Neuronal stem cell (in vitro differentiated cells): ENCODE measurements at regions not wholly inside any gene's neighbourhood (a gene's known extent, or its start where the extent isn't known, plus 50 kb on each side); places are given as distances from the start of the nearest gene placed in this dataset.

Experiments
- DNase-seq: peaks from one replicate; pipeline ENCODE4 v3.0.0-alpha.2; 2013; ENCODE audit warnings: low spot score
- H2AFZ ChIP-seq: one replicate; pipeline ENCODE4 v1.6.1; 2013; ENCODE audit warnings: mild to moderate bottlenecking, low read length, inconsistent platforms
- H2AK5ac ChIP-seq: 2 replicates; pipeline ENCODE4 v1.6.1; 2013; ENCODE audit warnings: low read depth, mild to moderate bottlenecking, inconsistent platforms, low read length, moderate library complexity, mixed read lengths
- H2BK120ac ChIP-seq: 2 replicates; pipeline ENCODE4 v1.6.1; 2013; ENCODE audit warnings: low read depth, mild to moderate bottlenecking, inconsistent platforms, low read length, moderate library complexity, mixed read lengths
- H2BK12ac ChIP-seq: one replicate; pipeline ENCODE4 v1.6.1; 2013; ENCODE audit warnings: low read length, inconsistent platforms
- H2BK15ac ChIP-seq: 2 replicates; pipeline ENCODE4 v1.6.1; 2013; ENCODE audit warnings: mild to moderate bottlenecking, low read length, inconsistent platforms, mixed read lengths
- H2BK5ac ChIP-seq: one replicate; pipeline ENCODE4 v1.6.1; 2013; ENCODE audit warnings: inconsistent platforms, mild to moderate bottlenecking, low read length, moderate library complexity
- H3K14ac ChIP-seq: one replicate; pipeline ENCODE4 v1.6.1; 2013; ENCODE audit warnings: low read length, inconsistent platforms
- H3K18ac ChIP-seq: 2 replicates; pipeline ENCODE4 v1.6.1; 2013; ENCODE audit warnings: low read length, inconsistent platforms
- H3K23ac ChIP-seq: 2 replicates; pipeline ENCODE4 v1.6.1; 2013; ENCODE audit warnings: low read depth, mild to moderate bottlenecking, mixed read lengths, low read length, inconsistent platforms; ENCODE audit not compliant: poor library complexity
- H3K27ac ChIP-seq: replicated peaks from 3 replicates; pipeline ENCODE4 v1.5.1; 2013; ENCODE audit warnings: low read length, inconsistent platforms
- H3K27me3 ChIP-seq, 3 experiments: 2 replicates each; pipeline ENCODE4 v1.6.1; 2013; ENCODE audit warnings: low read length in 3 of 3, mild to moderate bottlenecking in 2 of 3, inconsistent platforms in 1 of 3, low read depth in 1 of 3, mixed read lengths in 1 of 3, moderate library complexity in 1 of 3; ENCODE audit not compliant: control insufficient read depth in 3 of 3, insufficient read depth in 3 of 3
- H3K36me3 ChIP-seq, 2 donors: replicated peaks in 1 of 2; 2 replicates each; pipeline ENCODE4 v1.6.1; 2013; ENCODE audit warnings: low read length in 2 of 2; ENCODE audit not compliant: control insufficient read depth in 2 of 2, insufficient read depth in 2 of 2
- H3K4ac ChIP-seq: 2 replicates; pipeline ENCODE4 v1.6.1; 2013; ENCODE audit warnings: inconsistent platforms, mild to moderate bottlenecking, low read length, moderate library complexity
- H3K4me1 ChIP-seq, 2 donors: 1 replicate in 1 of 2; 2 replicates in 1 of 2; pipeline ENCODE4 v1.6.1; 2013; ENCODE audit warnings: low read length in 2 of 2, low read depth in 1 of 2; ENCODE audit not compliant: control insufficient read depth in 2 of 2, insufficient read depth in 1 of 2
- H3K4me2 ChIP-seq: one replicate; pipeline ENCODE4 v1.6.1; 2013; ENCODE audit warnings: mild to moderate bottlenecking, low read length, inconsistent platforms; ENCODE audit not compliant: insufficient read depth, poor library complexity, severe bottlenecking
- H3K4me3 ChIP-seq, 2 donors: 2 replicates each; pipeline ENCODE4 v1.5.1; 2013; ENCODE audit warnings: low read length in 2 of 2, mild to moderate bottlenecking in 2 of 2, inconsistent platforms in 1 of 2, moderate library complexity in 1 of 2
- H3K79me1 ChIP-seq: one replicate; pipeline ENCODE4 v1.6.1; 2013; ENCODE audit warnings: low read depth, mild to moderate bottlenecking, inconsistent platforms, low read length, moderate library complexity
- H3K9ac ChIP-seq: one replicate; pipeline ENCODE4 v1.6.1; 2013; ENCODE audit warnings: mild to moderate bottlenecking, low read depth, low read length, inconsistent platforms; ENCODE audit not compliant: poor library complexity
- H3K9me3 ChIP-seq, 2 donors: replicated peaks in 1 of 2; 2 replicates each; pipeline versions ENCODE3 to v1.6.1; 2013; ENCODE audit warnings: low read length in 2 of 2, mild to moderate bottlenecking in 2 of 2, inconsistent platforms in 1 of 2, low read depth in 1 of 2, mixed read lengths in 1 of 2, moderate library complexity in 1 of 2; ENCODE audit not compliant: control insufficient read depth in 2 of 2, insufficient read depth in 1 of 2
- H4K8ac ChIP-seq: one replicate; pipeline ENCODE4 v1.6.1; 2013; ENCODE audit warnings: low read depth, mild to moderate bottlenecking, inconsistent platforms, low read length, moderate library complexity
- H4K91ac ChIP-seq: one replicate; pipeline ENCODE4 v1.6.1; 2013; ENCODE audit warnings: low read length, low read depth, mild to moderate bottlenecking, inconsistent platforms; ENCODE audit not compliant: poor library complexity
- WGBS, 2 donors: extraction: QIAGEN DNeasy Blood & Tissue Kit; methylation state at CpG; one replicate each; pipeline ENCODE4 v1.1.7; 2013; ENCODE audit warnings: missing lambda C conversion rate in 2 of 2, mixed read lengths in 1 of 2; ENCODE audit not compliant: insufficient read length in 2 of 2, insufficient replicate concordance in 1 of 2; ENCODE audit errors: extremely low coverage in 2 of 2; 5-methylcytosine and 5-hydroxymethylcytosine counted together

DNA sequence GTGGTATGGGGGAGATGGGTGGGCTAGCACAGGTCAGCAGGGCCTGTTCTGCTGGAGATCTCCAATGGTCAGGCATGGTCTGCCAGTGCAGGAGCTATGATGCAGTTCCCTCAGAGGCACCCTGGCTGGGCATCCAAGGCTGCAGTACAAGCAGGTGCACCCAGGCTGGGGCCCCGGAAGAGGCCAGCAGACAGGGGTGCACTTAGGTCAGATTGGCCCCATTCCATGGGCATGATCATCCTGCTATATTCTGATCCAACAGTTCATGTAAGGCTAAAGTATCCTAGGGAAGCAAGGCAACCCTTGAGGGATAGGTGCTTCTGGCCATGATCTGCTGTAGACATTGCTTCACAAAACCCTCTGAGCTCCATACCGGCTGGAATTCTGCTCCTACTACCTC lies 53.5 kb downstream of the STRIT1 start:
- H2BK5ac ChIP-seq, result peak overlapping the region; percentile 11
- H2AFZ ChIP-seq, result no peak overlapping the region
- H3K14ac ChIP-seq, result peak overlapping the region; percentile 95
- H2BK120ac ChIP-seq, result no peak overlapping the region
- no peak overlapping the region for H3K4ac ChIP-seq
- peak overlapping the region; percentile 59 for H3K18ac ChIP-seq
- H2BK12ac ChIP-seq, result peak overlapping the region; percentile 60
- H2BK15ac ChIP-seq, result no peak overlapping the region
- no peaks in the 10 kb centered on the region for H3K36me3 ChIP-seq
- no peak overlapping the region for H3K27ac ChIP-seq
- H2AK5ac ChIP-seq, result no peak overlapping the region
- H4K91ac ChIP-seq, result no peak overlapping the region
- DNase-seq, result no peak
- peaks cover 0 to 6% of the 10 kb centered on the region in 2 donors for H3K9me3 ChIP-seq
- H3K79me1 ChIP-seq, result no peaks in the 10 kb centered on the region
- peaks cover 3 to 6% of the 10 kb centered on the region in 2 donors for H3K4me1 ChIP-seq
- H3K23ac ChIP-seq, result peak overlapping the region; percentile 80
- no peaks in the 10 kb centered on the region for H3K27me3 ChIP-seq
- no peak overlapping the region for H3K4me2 ChIP-seq
- no CpG with 5 or more reads among the region's 2 CpGs for WGBS, 2 donors
- H3K9ac ChIP-seq, result no peak overlapping the region
- peak overlapping the region in 1 of 2 donors; percentile 0 for H3K4me3 ChIP-seq
- no peak overlapping the region for H4K8ac ChIP-seq

DNA sequence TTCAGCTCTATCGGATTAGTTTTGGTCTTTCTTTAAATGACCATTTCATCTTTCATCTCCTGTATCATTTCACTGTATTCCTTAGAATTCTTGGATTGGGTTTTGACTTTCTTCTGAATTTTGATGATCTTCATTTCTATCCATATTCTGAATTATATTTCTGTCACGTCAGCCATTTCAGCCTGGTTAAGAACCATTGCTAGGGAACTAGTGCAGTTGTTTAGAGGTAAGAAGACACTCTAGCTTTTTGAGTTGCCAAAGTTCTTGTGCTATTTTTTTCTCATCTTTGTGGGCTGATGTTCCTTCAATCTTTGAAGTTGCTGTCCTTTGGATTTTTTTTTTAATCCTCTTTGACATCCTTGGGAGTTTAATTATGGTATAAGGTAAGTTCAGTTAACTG lies 54.6 kb downstream of the STRIT1 start:
- no CpG with 5 or more reads among the region's 2 CpGs for WGBS, 2 donors
- no peak overlapping the region for H2BK120ac ChIP-seq
- DNase-seq, result no peak

DNA sequence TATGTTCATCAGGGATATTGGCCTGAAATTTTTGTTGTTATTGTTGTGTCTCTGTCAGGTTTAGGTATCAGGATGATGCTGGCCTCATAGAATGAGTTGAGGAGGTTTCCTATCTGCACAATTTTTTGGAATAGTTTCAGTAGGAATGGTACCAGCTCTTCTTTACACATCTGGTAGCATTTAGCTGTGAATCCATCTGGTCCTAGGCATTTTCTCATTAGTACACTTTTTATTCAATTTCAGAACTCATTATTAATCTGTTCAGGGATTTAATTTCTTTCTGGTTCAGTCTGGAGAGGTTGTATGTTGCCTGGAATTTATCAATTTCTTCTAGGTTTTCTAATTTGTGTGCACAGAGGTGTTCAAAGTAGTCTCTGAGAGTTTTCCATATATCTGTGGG lies 57.0 kb downstream of the STRIT1 start:
- H3K9me3 ChIP-seq, result peaks cover 0 to 6% of the 10 kb centered on the region in 2 donors
- H4K8ac ChIP-seq, result no peak overlapping the region
- H2BK15ac ChIP-seq, result no peak overlapping the region
- H2BK5ac ChIP-seq, result no peak overlapping the region
- peaks cover 3 to 6% of the 10 kb centered on the region in 2 donors for H3K4me1 ChIP-seq
- no peak for DNase-seq
- H3K27me3 ChIP-seq, result no peaks in the 10 kb centered on the region
- H2BK12ac ChIP-seq, result no peak overlapping the region
- no peak overlapping the region for H3K4me2 ChIP-seq
- no peak overlapping the region for H3K18ac ChIP-seq
- H3K4ac ChIP-seq, result no peak overlapping the region
- H3K23ac ChIP-seq, result no peak overlapping the region
- H2AFZ ChIP-seq, result no peak overlapping the region
- no peak overlapping the region for H3K9ac ChIP-seq
- H3K79me1 ChIP-seq, result no peaks in the 10 kb centered on the region
- no peak overlapping the region for H3K27ac ChIP-seq
- no peaks in the 10 kb centered on the region for H3K36me3 ChIP-seq
- no peak overlapping the region for H2AK5ac ChIP-seq
- no peak overlapping the region for H3K4me3 ChIP-seq
- no peak overlapping the region for H4K91ac ChIP-seq
- H2BK120ac ChIP-seq, result no peak overlapping the region
- no peak overlapping the region for H3K14ac ChIP-seq

More for the DNA sequence above, 54.6 kb downstream of the STRIT1 start:
- H2BK12ac ChIP-seq, result no peak overlapping the region
- H3K14ac ChIP-seq, result no peak overlapping the region
- peaks cover 3 to 6% of the 10 kb centered on the region in 2 donors for H3K4me1 ChIP-seq
- H3K4me3 ChIP-seq, result no peak overlapping the region
- H3K9ac ChIP-seq, result no peak overlapping the region
- no peak overlapping the region for H2BK5ac ChIP-seq
- no peak overlapping the region for H3K23ac ChIP-seq
- H3K79me1 ChIP-seq, result no peaks in the 10 kb centered on the region
- no peak overlapping the region for H3K18ac ChIP-seq
- H3K27me3 ChIP-seq, result no peaks in the 10 kb centered on the region
- H3K27ac ChIP-seq, result no peak overlapping the region
- no peak overlapping the region for H3K4me2 ChIP-seq
- H4K91ac ChIP-seq, result no peak overlapping the region
- no peaks in the 10 kb centered on the region for H3K36me3 ChIP-seq
- no peak overlapping the region for H2AK5ac ChIP-seq
- peaks cover 0 to 6% of the 10 kb centered on the region in 2 donors for H3K9me3 ChIP-seq
- H3K4ac ChIP-seq, result no peak overlapping the region
- no peak overlapping the region for H4K8ac ChIP-seq
- H2AFZ ChIP-seq, result no peak overlapping the region
- no peak overlapping the region for H2BK15ac ChIP-seq
